ENCODE measurements at regions not wholly inside any gene's neighbourhood (a gene's known extent, or its start where the extent isn't known, plus 50 kb on each side); places are given as distances from the start of the nearest gene placed in this dataset.

GRCh38 chr13:64083396-64083795, 2667.7 kb upstream of the PCDH20 start:
- TF ChIP-seq CTCF (conservative IDR thresholded peaks at IDR 0.05; ENCODE audit: low read length) (no peak), EZH2phosphoT487 (IDR thresholded peaks at IDR 0.05; ENCODE audit: borderline replicate concordance) (no peak)

Data from Loucy (cell line).